NOMO-1 (cell line): ENCODE measurements at regions not wholly inside any gene's neighbourhood (a gene's known extent, or its start where the extent isn't known, plus 50 kb on each side); places are given as distances from the start of the nearest gene placed in this dataset.

ENCODE experiments used
- DNase-seq, 2 experiments: peaks; one replicate each; lab custom pipeline; 2025; ENCODE audit not compliant: unreplicated experiment in 2 of 2; lab: John Stamatoyannopoulos, UW

GRCh38 chr9:1320607-1321195, 270.5 kb downstream of the DMRT2 start:
- no peak for DNase-seq

GRCh38 chr9:1327467-1327866, 277.3 kb downstream of the DMRT2 start:
- no peak for DNase-seq

- no peak for DNase-seq
Observed at GRCh38 chr9:1328341-1328740, 278.2 kb downstream of the DMRT2 start.

GRCh38 chr9:1331546-1332038, 281.4 kb downstream of the DMRT2 start:
- DNase-seq = no peak

GRCh38 chr9:1332156-1332555, 282.0 kb downstream of the DMRT2 start:
- DNase-seq = no peak

GRCh38 chr9:1335174-1335573, 285.0 kb downstream of the DMRT2 start:
- DNase-seq = no peak

- no peak for DNase-seq
Observed at GRCh38 chr9:1337169-1337568, 287.0 kb downstream of the DMRT2 start.

GRCh38 chr9:1340390-1340789, 290.2 kb downstream of the DMRT2 start:
- no peak for DNase-seq

- no peak for DNase-seq
Observed at GRCh38 chr9:1353291-1353690, 303.1 kb downstream of the DMRT2 start.

- no peak for DNase-seq
Observed at GRCh38 chr9:1354086-1354485, 303.9 kb downstream of the DMRT2 start.

GRCh38 chr9:1354606-1355005, 304.4 kb downstream of the DMRT2 start:
- DNase-seq = no peak

GRCh38 chr9:1355656-1356055, 305.5 kb downstream of the DMRT2 start:
- no peak for DNase-seq

GRCh38 chr9:1362845-1363244, 312.7 kb downstream of the DMRT2 start:
- no peak for DNase-seq

- no peak for DNase-seq
Observed at GRCh38 chr9:1366276-1366675, 316.1 kb downstream of the DMRT2 start.

- DNase-seq = no peak
Observed at GRCh38 chr9:1369297-1369696, 319.1 kb downstream of the DMRT2 start.

- DNase-seq = no peak
Observed at GRCh38 chr9:1373445-1373844, 323.3 kb downstream of the DMRT2 start.

- DNase-seq = no peak
Observed at GRCh38 chr9:1383899-1384455, 333.8 kb downstream of the DMRT2 start.

GRCh38 chr9:1384816-1385215, 334.7 kb downstream of the DMRT2 start:
- DNase-seq = no peak

GRCh38 chr9:1386420-1386819, 336.3 kb downstream of the DMRT2 start:
- DNase-seq = no peak

- no peak for DNase-seq
Observed at GRCh38 chr9:1388216-1388615, 338.1 kb downstream of the DMRT2 start.

- no peak for DNase-seq
Observed at GRCh38 chr9:1400983-1401382, 350.8 kb downstream of the DMRT2 start.

- DNase-seq = no peak
Observed at GRCh38 chr9:1404940-1405339, 354.8 kb downstream of the DMRT2 start.

- no peak for DNase-seq
Observed at GRCh38 chr9:1411826-1412225, 361.7 kb downstream of the DMRT2 start.
